ENCODE measurements at regions not wholly inside any gene's neighbourhood (a gene's known extent, or its start where the extent isn't known, plus 50 kb on each side); places are given as distances from the start of the nearest gene placed in this dataset.

DNA sequence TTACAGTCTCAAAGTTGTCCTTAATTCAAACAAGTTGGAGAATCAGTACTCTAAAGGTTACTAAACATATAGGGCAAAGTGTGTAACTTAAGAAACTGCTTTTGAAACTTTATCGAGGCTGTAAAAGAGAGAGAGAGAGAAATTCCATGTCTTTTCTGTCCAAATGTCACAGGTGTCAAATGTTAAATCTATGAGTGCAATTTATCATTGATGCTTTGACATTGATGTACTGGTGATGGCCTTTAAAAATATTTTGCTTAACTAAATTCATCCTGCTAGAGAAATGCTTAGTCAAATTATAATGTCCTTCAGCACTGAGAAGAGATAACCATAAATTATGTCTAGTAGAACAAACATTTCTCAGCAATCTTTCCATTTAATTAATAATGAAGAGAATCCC is 1602.1 kb upstream of the TMEFF2 start:
- TF ChIP-seq CTCF (IDR thresholded peaks at IDR 0.05) (no peak), POLR2A (IDR thresholded peaks at IDR 0.05) (no peak), POLR2AphosphoS5 (IDR thresholded peaks at IDR 0.05) (no peak)

All from sigmoid colon (tissue), 4 donors.